CD14-positive monocyte (primary cell): ENCODE measurements at regions not wholly inside any gene's neighbourhood (a gene's known extent, or its start where the extent isn't known, plus 50 kb on each side); places are given as distances from the start of the nearest gene placed in this dataset.
"Not testable (repeated sequence)": the region's sequence is repeated elsewhere in the genome, so short reads cannot be mapped to it uniquely, and the experiment has no call there.

Source experiments
- DNase-seq, 3 donors: peaks; one replicate each; pipeline ENCODE4 v3.0.0-alpha.2; 2011 to 2022
- H2AFZ ChIP-seq: 2 replicates; pipeline ENCODE4 v1.6.0; 2012; ENCODE audit warnings: mild to moderate bottlenecking, low read depth, low read length, inconsistent platforms; ENCODE audit not compliant: insufficient read depth, poor library complexity, severe bottlenecking
- H3K27ac ChIP-seq, 2 donors: 1 replicate in 1 of 2; 2 replicates in 1 of 2; pipeline ENCODE4 v1.5.1; 2012 to 2013; ENCODE audit warnings: low read length in 2 of 2, control low read depth in 1 of 2, inconsistent platforms in 1 of 2, low read depth in 1 of 2, mild to moderate bottlenecking in 1 of 2
- H3K27me3 ChIP-seq, 2 donors: one replicate each; pipeline versions ENCODE4 v1.6.0 to v1.6.1; 2011 to 2013; ENCODE audit warnings: low read length in 2 of 2; ENCODE audit not compliant: control insufficient read depth in 2 of 2, insufficient read depth in 2 of 2
- H3K36me3 ChIP-seq, 2 donors: replicated peaks in 1 of 2; 1 replicate in 1 of 2; 2 replicates in 1 of 2; pipeline versions ENCODE4 v1.5.1 to v1.6.1; 2012 to 2013; ENCODE audit warnings: low read length in 2 of 2, control low read depth in 1 of 2, inconsistent platforms in 1 of 2, mild to moderate bottlenecking in 1 of 2; ENCODE audit not compliant: insufficient read depth in 2 of 2, control insufficient read depth in 1 of 2
- H3K4me1 ChIP-seq, 2 donors: 1 replicate in 1 of 2; 2 replicates in 1 of 2; pipeline versions ENCODE4 v1.5.1 to v1.6.1; 2012 to 2013; ENCODE audit warnings: low read length in 2 of 2, control low read depth in 1 of 2, inconsistent platforms in 1 of 2, mild to moderate bottlenecking in 1 of 2, moderate library complexity in 1 of 2; ENCODE audit not compliant: insufficient read depth in 2 of 2, control insufficient read depth in 1 of 2
- H3K4me2 ChIP-seq: replicated peaks from 2 replicates; pipeline ENCODE3; 2012; ENCODE audit warnings: low read length, moderate library complexity, mild to moderate bottlenecking; ENCODE audit not compliant: poor library complexity, severe bottlenecking; ENCODE audit errors: extremely low read depth
- H3K4me3 ChIP-seq, 3 experiments: fragments of 200-600 bp in 1 of 3; sonication (generic) in 1 of 3; replicated peaks in 1 of 3; 1 replicate in 2 of 3; 2 replicates in 1 of 3; pipeline ENCODE4 v1.5.1; 2011 to 2013; ENCODE audit warnings: low read length in 3 of 3, mild to moderate bottlenecking in 3 of 3, control low read depth in 2 of 3, low read depth in 2 of 3, inconsistent platforms in 1 of 3, moderate library complexity in 1 of 3
- H3K79me2 ChIP-seq: 2 replicates; pipeline ENCODE4 v1.6.0; 2012; ENCODE audit warnings: mild to moderate bottlenecking, control low read depth, inconsistent platforms, low read length, moderate library complexity; ENCODE audit not compliant: insufficient read depth
- H3K9ac ChIP-seq: 2 replicates; pipeline ENCODE4 v1.6.0; 2017; ENCODE audit warnings: low read length, mild to moderate bottlenecking; ENCODE audit not compliant: insufficient read depth, poor library complexity, severe bottlenecking
- H3K9me3 ChIP-seq, 2 donors: replicated peaks in 1 of 2; 1 replicate in 1 of 2; 2 replicates in 1 of 2; pipeline versions ENCODE4 v1.5.1 to v1.6.1; 2012 to 2013; ENCODE audit warnings: low read length in 2 of 2, control low read depth in 1 of 2; ENCODE audit not compliant: control insufficient read depth in 1 of 2, insufficient read depth in 1 of 2
- H4K20me1 ChIP-seq: 2 replicates; pipeline ENCODE4 v1.6.0; 2012; ENCODE audit warnings: mild to moderate bottlenecking, low read length, control low read depth, moderate library complexity; ENCODE audit not compliant: insufficient read depth
- H3K27ac Mint-ChIP-seq, 7 donors: one replicate each; pipeline ENCODE4 v1.8.0; 2020; ENCODE audit warnings: mild to moderate bottlenecking in 7 of 7, mixed read lengths in 7 of 7, moderate library complexity in 6 of 7, inconsistent platforms in 2 of 7
- H3K27me3 Mint-ChIP-seq, 3 donors: one replicate each; pipeline ENCODE4 v1.8.0; 2021 to 2022; ENCODE audit warnings: low read depth in 3 of 3, mild to moderate bottlenecking in 3 of 3, mixed read lengths in 3 of 3, moderate library complexity in 3 of 3, inconsistent platforms in 1 of 3
- H3K36me3 Mint-ChIP-seq, 2 donors: one replicate each; pipeline ENCODE4 v1.8.0; 2020; ENCODE audit warnings: mixed read lengths in 2 of 2, inconsistent platforms in 1 of 2, mild to moderate bottlenecking in 1 of 2
- H3K4me1 Mint-ChIP-seq: one replicate; pipeline ENCODE4 v1.8.0; 2020; ENCODE audit warnings: mild to moderate bottlenecking, mixed read lengths
- H3K4me3 Mint-ChIP-seq, 2 donors: one replicate each; pipeline ENCODE4 v1.8.0; 2020; ENCODE audit warnings: mild to moderate bottlenecking in 2 of 2, mixed read lengths in 2 of 2, moderate library complexity in 1 of 2
- H3K9me3 Mint-ChIP-seq, 7 donors: one replicate each; pipeline ENCODE4 v1.8.0; 2020 to 2022; ENCODE audit warnings: mixed read lengths in 7 of 7, mild to moderate bottlenecking in 6 of 7, moderate library complexity in 6 of 7, inconsistent platforms in 2 of 7
- WGBS: methylation state at CpG from one replicate; pipeline ENCODE4 v1.1.5; 2013; ENCODE audit warnings: missing lambda C conversion rate; ENCODE audit not compliant: insufficient coverage; 5-methylcytosine and 5-hydroxymethylcytosine counted together
- intact Hi-C, 2 donors: fragments of 100-400 bp; cut with micrococcal nuclease; formaldehyde crosslinking; loops; one replicate each; pipeline versions ENCODE4 v1.15.0 to v1.15.1; 2023

- H3K9me3 ChIP-seq, H3K79me2 ChIP-seq, H3K4me2 ChIP-seq, DNase-seq, H3K4me1 ChIP-seq, H3K4me3 ChIP-seq, H3K9me3 Mint-ChIP-seq, H3K36me3 ChIP-seq, H3K27ac ChIP-seq, H3K27ac Mint-ChIP-seq, H4K20me1 ChIP-seq, H3K36me3 Mint-ChIP-seq, intact Hi-C loops, H3K27me3 Mint-ChIP-seq, H3K4me3 Mint-ChIP-seq, H2AFZ ChIP-seq, H3K9ac ChIP-seq, H3K27me3 ChIP-seq: not testable (repeated sequence)
- no CpG with 5 or more reads among the region's 1 CpG for WGBS
- H3K4me1 Mint-ChIP-seq: peaks cover 10% of the 10 kb centered on the region
Observed at GRCh38 chr7:103227787-103228186, 69.4 kb upstream of the PMPCB start.

- H3K4me1 ChIP-seq, intact Hi-C loops, H3K36me3 Mint-ChIP-seq, H3K4me2 ChIP-seq, H3K4me3 ChIP-seq, H3K36me3 ChIP-seq, H4K20me1 ChIP-seq, H3K27ac Mint-ChIP-seq, H3K9ac ChIP-seq, H3K27ac ChIP-seq, DNase-seq, H2AFZ ChIP-seq, H3K4me3 Mint-ChIP-seq, H3K27me3 Mint-ChIP-seq, H3K9me3 ChIP-seq, H3K27me3 ChIP-seq, H3K9me3 Mint-ChIP-seq, H3K79me2 ChIP-seq: not testable (repeated sequence)
- H3K4me1 Mint-ChIP-seq: peaks cover 10% of the 10 kb centered on the region
- WGBS: no CpG with 5 or more reads among the region's 1 CpG
Observed at GRCh38 chr7:103225798-103226197, 71.4 kb upstream of the PMPCB start.

DNA sequence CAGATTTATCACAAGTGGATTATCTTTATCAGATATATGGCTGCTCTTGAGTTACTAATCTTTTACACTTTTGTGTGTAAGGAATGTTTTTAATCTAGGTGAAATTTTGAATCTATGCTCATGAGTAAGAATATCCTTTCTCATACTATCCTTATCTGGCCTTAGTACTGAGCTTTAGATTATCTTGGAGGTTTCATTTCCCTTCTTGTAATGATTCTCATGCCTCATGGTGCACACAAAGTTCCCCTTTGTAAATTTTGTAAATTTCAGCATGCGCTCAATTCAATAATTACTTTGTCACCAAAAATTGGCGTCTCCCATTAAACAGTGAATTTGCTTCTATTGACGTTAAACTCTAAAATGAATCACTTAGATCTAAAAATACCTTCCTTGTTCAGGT, 74.2 kb upstream of the NAPEPLD start:
- H3K36me3 ChIP-seq, H3K4me1 ChIP-seq, H3K27ac ChIP-seq, H3K9me3 ChIP-seq, intact Hi-C loops, H3K4me3 Mint-ChIP-seq, H3K4me3 ChIP-seq, H2AFZ ChIP-seq, H3K27me3 ChIP-seq, H4K20me1 ChIP-seq, H3K79me2 ChIP-seq, H3K9ac ChIP-seq, H3K4me2 ChIP-seq, H3K27me3 Mint-ChIP-seq, H3K9me3 Mint-ChIP-seq, H3K36me3 Mint-ChIP-seq: not testable (repeated sequence)
- peaks cover 10% of the 10 kb centered on the region for H3K4me1 Mint-ChIP-seq
- peak overlapping the region in 1 of 7 donors; percentile 13 for H3K27ac Mint-ChIP-seq
- DNase-seq: peak in 2 of 3 donors; percentile 0 to 8
- no CpG with 5 or more reads among the region's 3 CpGs for WGBS

DNA sequence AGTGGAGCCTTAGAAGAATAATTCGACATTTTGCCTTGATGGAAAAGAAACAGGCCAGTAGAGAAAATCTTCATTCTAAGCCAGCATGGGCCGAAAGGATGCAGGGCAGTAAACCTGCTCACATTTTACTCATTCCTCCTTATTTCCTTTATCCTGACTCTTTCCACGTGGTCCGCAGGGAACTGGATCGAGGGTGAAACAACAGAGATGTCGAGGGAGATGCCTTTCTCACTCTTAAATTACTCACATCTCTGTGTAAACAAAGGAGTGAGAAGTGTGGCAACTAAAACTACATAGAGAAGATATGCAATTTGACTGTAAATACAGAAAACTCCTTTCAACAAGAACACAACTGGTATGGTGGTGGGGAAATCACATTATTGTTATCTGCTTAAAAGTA, 62.1 kb upstream of the NAPEPLD start:
- H3K9me3 ChIP-seq, H3K79me2 ChIP-seq, H3K4me2 ChIP-seq, H3K27me3 ChIP-seq, H3K36me3 Mint-ChIP-seq, H3K9ac ChIP-seq, H2AFZ ChIP-seq, H3K4me1 ChIP-seq, H3K4me3 Mint-ChIP-seq, H3K9me3 Mint-ChIP-seq, H3K4me1 Mint-ChIP-seq, H3K27ac ChIP-seq, H4K20me1 ChIP-seq, intact Hi-C loops, DNase-seq, H3K27ac Mint-ChIP-seq, H3K4me3 ChIP-seq, H3K36me3 ChIP-seq, H3K27me3 Mint-ChIP-seq: not testable (repeated sequence)
- WGBS: 100% methylated on average over 1 of the region's 6 CpGs
